ENCODE measurements at regions not wholly inside any gene's neighbourhood (a gene's known extent, or its start where the extent isn't known, plus 50 kb on each side); places are given as distances from the start of the nearest gene placed in this dataset.

DNA sequence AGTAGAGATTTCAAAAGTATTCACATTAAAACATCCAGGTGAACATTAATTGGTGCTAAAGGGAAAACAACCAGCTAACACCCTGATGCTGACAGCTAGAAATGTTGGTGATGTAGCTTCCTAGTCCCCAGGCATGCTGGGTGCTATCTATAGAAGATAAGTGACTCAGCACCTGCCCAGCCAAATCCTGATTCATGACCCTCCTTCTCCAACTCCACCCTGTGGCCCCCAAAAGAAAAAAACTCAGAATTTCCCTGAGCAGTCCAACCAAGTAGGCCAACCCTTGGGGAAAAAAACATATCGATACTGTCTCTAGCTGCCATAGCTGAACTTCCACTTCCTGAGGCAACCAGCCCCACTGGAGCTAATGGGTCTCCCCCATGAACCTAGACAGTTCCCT is 197.6 kb upstream of the KLF3 start:
- TF ChIP-seq POLR2A (IDR thresholded peaks at IDR 0.05) (no peak), POLR2AphosphoS5 (IDR thresholded peaks at IDR 0.05) (no peak)
- TF ChIP-seq, protein P1, sequence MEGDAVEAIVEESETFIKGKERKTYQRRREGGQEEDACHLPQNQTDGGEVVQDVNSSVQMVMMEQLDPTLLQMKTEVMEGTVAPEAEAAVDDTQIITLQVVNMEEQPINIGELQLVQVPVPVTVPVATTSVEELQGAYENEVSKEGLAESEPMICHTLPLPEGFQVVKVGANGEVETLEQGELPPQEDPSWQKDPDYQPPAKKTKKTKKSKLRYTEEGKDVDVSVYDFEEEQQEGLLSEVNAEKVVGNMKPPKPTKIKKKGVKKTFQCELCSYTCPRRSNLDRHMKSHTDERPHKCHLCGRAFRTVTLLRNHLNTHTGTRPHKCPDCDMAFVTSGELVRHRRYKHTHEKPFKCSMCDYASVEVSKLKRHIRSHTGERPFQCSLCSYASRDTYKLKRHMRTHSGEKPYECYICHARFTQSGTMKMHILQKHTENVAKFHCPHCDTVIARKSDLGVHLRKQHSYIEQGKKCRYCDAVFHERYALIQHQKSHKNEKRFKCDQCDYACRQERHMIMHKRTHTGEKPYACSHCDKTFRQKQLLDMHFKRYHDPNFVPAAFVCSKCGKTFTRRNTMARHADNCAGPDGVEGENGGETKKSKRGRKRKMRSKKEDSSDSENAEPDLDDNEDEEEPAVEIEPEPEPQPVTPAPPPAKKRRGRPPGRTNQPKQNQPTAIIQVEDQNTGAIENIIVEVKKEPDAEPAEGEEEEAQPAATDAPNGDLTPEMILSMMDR (IDR thresholded peaks at IDR 0.05 in 8 of 11, conservative IDR thresholded peaks at IDR 0.05 in 3 of 11): no peak

All from spleen (tissue), 7 donors.